ENCODE measurements at regions not wholly inside any gene's neighbourhood (a gene's known extent, or its start where the extent isn't known, plus 50 kb on each side); places are given as distances from the start of the nearest gene placed in this dataset.
A peak's percentile ranks its signal among the peaks of the same experiment; 100 is the strongest.

DNA sequence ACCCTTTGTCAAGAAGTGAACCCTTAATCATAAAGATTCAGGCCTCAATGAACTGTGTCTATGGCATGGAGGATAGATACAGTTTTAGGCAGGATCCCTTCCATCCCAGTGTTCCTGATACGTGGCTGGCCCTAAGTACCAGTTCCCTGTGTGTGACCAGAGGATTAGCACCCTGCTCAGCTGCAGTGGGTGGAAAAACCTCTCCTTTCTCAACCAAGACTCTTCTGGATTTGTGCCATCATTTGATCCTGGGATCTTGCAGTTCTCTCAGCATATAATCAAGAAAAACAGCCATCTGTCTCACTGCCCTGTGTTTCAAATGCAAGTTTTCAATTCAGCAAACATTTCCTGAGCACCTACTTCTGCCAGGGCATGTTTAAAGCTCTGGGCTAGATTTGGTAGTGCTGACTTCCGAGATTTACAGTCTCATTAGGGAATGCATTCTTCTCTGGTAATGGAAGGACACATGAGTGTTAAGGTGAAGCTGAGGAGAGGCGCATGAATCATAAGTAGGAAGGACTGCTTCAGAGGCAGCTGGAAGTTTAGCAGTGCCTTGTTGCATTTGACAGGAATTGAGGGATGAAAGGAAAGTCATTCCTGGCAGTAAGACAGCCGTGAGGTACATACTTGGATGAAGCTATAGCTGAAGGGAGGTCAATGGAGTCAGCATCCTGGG, 388.3 kb downstream of the MFSD1 start:
- no peak for DNase-seq (ENCODE audit: low read depth)
- Histone ChIP-seq H3K27me3 (ENCODE audit: control insufficient read depth, insufficient read depth, low read length) (no peaks in the 10 kb centered on the region), H3K4me3 (ENCODE audit: low read depth, low read length) (no peak overlapping the region), H3K36me3 (ENCODE audit: control insufficient read depth, insufficient read depth, low read length) (no peaks in the 10 kb centered on the region)
- no peak for TF ChIP-seq CTCF (IDR thresholded peaks at IDR 0.05; ENCODE audit: insufficient read depth, low read length, poor library complexity, severe bottlenecking)

- H3K4me3 ChIP-seq (ENCODE audit: low read depth, low read length), result no peak overlapping the region
- H3K27me3 ChIP-seq (ENCODE audit: control insufficient read depth, insufficient read depth, low read length), result no peaks in the 10 kb centered on the region
- no peaks in the 10 kb centered on the region for H3K36me3 ChIP-seq (ENCODE audit: control insufficient read depth, insufficient read depth, low read length)
- peak; percentile 64 for DNase-seq (ENCODE audit: low read depth)
- no peak for TF ChIP-seq CTCF (IDR thresholded peaks at IDR 0.05; ENCODE audit: insufficient read depth, low read length, poor library complexity, severe bottlenecking)
These were observed 389.6 kb downstream of the MFSD1 start for GRCh38 chr3:159191447-159191846.

- Histone ChIP-seq H3K4me3 (ENCODE audit: low read depth, low read length) (no peak overlapping the region), H3K27me3 (ENCODE audit: control insufficient read depth, insufficient read depth, low read length) (no peaks in the 10 kb centered on the region), H3K36me3 (ENCODE audit: control insufficient read depth, insufficient read depth, low read length) (no peaks in the 10 kb centered on the region)
- no peak for TF ChIP-seq CTCF (IDR thresholded peaks at IDR 0.05; ENCODE audit: insufficient read depth, low read length, poor library complexity, severe bottlenecking)
- no peak for DNase-seq (ENCODE audit: low read depth)
These were observed 394.5 kb downstream of the MFSD1 start for GRCh38 chr3:159196359-159196758.

DNA sequence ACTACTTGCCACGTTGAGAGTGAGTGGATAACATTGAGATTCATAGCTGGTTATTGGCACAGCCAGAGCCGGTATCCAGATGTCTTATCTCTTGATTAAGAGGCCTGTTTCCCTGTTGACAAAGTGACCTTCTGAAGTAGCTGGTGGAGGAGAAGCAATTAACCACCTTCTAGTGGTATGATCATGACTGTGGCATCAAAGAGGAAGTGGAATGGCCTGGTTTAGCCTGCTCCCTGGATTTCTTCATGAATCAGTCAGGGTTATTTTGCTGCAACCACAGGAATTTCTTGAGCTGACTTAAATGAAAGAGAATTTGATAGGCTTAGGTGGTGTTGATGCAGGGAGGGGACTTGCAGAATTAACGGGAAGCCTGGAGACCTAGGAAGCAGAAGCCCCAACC, 398.3 kb downstream of the MFSD1 start:
- H3K36me3 ChIP-seq (ENCODE audit: control insufficient read depth, insufficient read depth, low read length), result no peaks in the 10 kb centered on the region
- H3K4me3 ChIP-seq (ENCODE audit: low read depth, low read length), result no peak overlapping the region
- no peak for TF ChIP-seq CTCF (IDR thresholded peaks at IDR 0.05; ENCODE audit: insufficient read depth, low read length, poor library complexity, severe bottlenecking)
- DNase-seq (ENCODE audit: low read depth), result peak; percentile 76
- H3K27me3 ChIP-seq (ENCODE audit: control insufficient read depth, insufficient read depth, low read length), result no peaks in the 10 kb centered on the region

GRCh38 chr3:159208050-159208449, 406.2 kb downstream of the MFSD1 start:
- Histone ChIP-seq H3K4me3 (ENCODE audit: low read depth, low read length) (no peak overlapping the region), H3K36me3 (ENCODE audit: control insufficient read depth, insufficient read depth, low read length) (no peaks in the 10 kb centered on the region), H3K27me3 (ENCODE audit: control insufficient read depth, insufficient read depth, low read length) (no peaks in the 10 kb centered on the region)
- no peak for DNase-seq (ENCODE audit: low read depth)
- no peak for TF ChIP-seq CTCF (IDR thresholded peaks at IDR 0.05; ENCODE audit: insufficient read depth, low read length, poor library complexity, severe bottlenecking)

GRCh38 chr3:159209459-159209858, 407.6 kb downstream of the MFSD1 start:
- no peak for TF ChIP-seq CTCF (IDR thresholded peaks at IDR 0.05; ENCODE audit: insufficient read depth, low read length, poor library complexity, severe bottlenecking)
- DNase-seq (ENCODE audit: low read depth), result no peak
- no peaks in the 10 kb centered on the region for H3K36me3 ChIP-seq (ENCODE audit: control insufficient read depth, insufficient read depth, low read length)
- H3K4me3 ChIP-seq (ENCODE audit: low read depth, low read length), result no peak overlapping the region
- no peaks in the 10 kb centered on the region for H3K27me3 ChIP-seq (ENCODE audit: control insufficient read depth, insufficient read depth, low read length)
